CD4-positive, alpha-beta T cell treated with Interleukin-15 for 1 hour (primary cell): ENCODE measurements at regions not wholly inside any gene's neighbourhood (a gene's known extent, or its start where the extent isn't known, plus 50 kb on each side); places are given as distances from the start of the nearest gene placed in this dataset.
"Not testable (repeated sequence)": the region's sequence is repeated elsewhere in the genome, so short reads cannot be mapped to it uniquely, and the experiment has no call there.

Experiments
- DNase-seq: peaks from one replicate; pipeline ENCODE4 v3.0.0-alpha.2; 2020

DNA sequence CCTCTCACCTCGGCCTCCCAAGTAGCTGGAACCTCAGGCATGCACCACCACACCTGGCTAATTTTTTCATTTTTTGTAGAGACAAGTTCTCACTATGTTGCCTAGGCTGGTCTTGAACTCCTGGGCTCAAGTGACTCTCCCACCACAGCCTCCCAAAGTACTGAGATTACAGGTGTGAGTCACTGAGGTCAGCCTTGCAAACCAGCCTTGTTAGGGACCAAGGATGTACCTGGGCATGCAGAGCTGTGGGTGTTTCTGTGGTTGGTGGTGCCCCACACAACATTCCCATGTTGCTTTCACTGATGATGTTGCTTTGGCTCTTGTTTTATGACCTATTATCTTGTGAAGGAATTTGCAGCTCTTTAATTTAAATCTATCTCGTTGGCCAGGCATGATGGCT lies 54.8 kb downstream of the OTUD1 start:
- DNase-seq: no peak

DNA sequence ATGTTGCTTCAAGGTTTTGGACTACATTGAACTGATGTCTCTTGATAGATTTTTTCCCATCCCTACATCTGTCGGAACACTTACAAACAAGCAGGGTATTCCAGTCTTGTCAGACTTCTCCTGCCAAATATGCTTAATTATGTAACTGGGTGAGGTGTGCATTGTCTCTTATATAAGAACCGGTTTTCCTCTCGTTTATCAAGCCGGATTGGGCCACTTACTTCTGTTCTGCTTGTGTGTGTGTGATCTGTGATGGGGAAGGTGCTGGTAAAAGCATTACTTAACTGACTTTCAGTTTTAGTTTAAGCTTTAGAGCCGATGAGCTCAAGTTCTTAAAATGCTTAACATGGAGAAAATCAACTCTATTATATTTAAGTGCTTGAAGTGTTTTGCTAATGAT lies 57.9 kb downstream of the OTUD1 start:
- DNase-seq: no peak

DNA sequence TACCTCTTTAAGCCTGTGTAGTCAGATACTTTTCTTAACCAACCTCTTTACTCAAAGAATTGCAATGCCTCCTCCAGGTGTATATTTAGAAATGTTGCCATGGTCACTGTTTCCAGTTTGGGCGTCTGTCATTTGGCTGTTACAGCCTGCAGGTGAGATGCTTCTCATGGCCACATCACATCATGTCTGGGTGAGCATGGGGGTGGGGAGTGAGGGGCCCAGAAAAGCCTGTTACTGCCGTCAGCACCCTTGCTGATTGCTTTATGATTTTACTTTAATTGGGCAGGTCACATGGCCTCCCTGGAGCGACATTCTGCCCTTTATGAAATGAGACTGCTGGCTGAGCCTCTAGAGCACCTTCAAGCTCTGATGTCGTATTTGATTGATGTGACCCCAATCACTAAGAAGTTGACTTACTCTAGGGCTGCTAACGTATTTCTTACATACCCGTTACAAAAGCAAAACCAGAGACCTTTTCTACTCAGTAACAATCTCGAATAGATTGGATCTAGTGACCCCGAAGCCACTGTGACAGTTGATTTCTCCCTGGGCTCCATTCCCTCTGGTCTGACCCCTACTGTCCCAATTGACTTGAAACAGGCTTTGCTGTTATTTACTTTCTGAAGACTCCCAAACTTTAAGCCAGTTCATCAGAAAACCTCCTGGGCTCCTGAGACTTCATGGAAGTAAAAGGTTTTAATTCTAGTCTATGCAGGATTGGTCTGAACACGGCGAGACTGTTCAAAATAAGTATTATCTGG lies 60.7 kb downstream of the OTUD1 start:
- no peak for DNase-seq

DNA sequence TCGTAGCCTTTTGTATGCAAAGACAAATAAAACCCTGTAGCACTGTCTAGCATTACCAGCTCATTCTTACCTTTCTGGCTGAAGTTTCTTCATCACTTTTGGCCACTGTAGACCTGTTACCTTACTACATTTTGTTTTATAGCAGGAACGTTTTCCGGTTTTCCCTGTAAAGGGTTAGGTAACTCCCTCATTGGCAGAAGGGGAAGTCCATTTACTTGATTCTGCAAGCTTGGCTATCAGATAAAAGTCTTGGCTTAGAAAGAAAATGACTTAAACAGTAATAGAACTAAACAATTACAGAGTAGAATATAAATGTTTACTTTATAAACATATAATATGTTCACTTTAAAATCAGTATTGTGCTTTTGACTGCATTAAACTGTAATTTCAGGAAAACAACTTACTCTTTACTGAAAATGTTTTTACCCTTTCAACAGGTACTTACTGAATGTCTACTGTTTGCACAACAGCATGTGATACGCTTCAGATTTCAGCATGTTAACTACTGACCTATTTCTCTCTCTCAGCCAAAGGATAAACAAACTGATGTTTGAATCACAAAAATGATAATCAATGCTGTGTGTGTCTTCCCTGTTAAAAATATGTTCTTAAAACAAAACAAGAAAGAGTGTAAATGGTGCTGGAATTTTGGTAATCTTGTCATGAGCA lies 67.1 kb downstream of the OTUD1 start:
- DNase-seq: no peak

DNA sequence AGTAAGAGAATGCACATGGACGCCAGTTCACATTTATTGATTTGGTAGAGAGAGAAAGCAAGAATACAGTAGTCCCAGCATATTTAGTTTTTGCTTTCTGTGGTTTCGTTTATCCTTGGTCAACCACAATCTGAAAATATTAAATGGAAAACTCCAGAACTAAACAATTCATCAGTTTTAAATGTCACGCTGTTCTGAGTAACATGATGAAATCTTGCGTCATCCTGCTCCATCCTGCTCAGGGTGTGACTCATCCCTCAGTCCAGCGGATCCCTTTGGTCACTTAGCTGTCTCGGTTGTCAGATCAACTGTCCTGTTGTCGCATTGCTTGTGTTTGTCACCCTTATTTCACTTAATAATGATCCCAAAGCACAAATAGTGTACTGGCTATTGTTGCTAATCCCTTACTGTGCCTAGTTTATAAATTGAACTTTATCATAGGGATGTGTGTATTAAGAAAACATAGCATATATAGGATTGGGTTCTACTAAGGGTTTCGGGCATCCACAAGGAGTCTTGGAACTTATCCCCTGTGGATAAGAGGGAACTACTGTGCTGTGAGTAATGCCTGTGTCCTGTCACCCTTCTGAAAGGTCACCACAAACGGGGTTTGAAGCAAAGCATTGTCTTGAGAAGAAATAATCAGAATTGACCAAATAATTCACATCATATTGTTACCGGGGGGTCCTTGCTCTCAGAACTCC lies 73.6 kb downstream of the OTUD1 start:
- peak; percentile 48 for DNase-seq

DNA sequence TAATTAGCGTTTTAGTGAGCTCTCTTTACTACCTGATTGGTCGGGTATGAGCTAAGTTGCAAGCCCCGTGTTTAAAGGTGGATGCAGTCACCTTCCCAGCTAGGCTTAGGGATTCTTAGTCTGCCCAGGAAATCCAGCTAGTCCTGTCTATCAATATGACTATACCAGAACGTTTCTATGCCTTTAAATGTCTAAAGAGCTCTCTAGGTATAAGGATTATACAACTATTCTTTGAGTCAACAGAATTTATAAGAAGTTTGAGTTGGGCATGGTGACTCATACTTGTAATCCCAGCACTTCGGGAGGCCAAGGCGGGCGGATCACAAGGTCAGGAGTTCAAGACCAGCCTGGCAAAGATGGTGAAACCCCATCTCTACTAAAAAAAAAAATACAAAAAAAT lies 74.7 kb downstream of the OTUD1 start:
- not testable (repeated sequence) for DNase-seq

DNA sequence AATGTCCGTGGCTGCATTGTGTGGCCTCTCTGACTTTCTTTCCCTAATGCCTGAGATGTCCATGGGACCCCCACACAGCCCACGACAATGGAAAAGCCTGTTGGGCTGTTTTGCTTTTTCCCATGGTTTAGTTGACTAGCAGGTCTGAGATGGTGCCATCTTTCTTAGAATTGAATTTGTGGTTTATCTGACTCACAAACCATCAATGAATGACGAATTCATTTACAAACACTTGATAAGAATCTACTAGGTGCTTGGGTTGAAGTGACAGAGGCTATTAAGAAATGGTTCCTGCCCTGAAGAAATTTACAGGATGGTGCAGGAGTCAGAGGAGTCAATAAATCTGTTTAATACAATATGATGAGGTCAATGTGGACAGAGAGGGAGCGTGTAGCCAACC lies 75.4 kb downstream of the OTUD1 start:
- no peak for DNase-seq

DNA sequence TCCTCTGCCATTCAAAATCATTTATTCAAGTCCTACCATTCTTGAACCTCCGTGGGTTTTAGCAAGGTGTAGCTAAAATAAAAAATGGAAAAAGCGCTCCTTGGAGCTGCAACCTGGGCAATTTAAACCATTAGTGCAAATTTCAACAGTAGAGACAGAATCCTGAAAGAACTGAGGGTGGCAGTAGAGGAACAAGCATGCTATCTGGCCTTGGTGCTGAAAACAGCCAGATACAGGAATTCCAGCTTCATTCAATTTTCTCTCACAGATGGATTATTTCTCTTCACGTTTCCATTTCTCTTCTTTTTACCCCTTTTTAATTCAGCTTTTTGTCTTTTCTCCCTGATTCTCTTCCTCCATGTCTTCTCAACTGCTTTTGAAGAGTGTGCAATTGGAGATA lies 77.7 kb downstream of the OTUD1 start:
- DNase-seq: no peak

DNA sequence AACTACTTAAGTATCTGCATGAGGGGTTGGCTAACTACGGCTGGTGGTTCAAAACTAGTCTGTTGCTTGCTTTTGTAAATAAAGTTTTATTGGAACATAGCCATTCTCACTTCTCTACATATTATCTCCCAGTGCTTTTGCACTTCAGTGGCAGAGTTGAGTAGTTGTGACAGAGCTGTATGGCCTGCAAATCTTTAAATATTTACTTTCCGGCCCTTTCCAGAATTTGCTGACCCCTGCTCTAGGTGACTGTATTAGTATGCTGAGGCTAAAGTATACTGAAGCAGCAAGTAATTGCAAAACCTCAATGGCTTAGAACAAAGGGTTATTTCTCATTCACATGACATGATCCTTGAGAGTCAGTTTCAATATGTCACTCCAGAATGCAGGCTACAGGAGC lies 78.3 kb downstream of the OTUD1 start:
- no peak for DNase-seq

DNA sequence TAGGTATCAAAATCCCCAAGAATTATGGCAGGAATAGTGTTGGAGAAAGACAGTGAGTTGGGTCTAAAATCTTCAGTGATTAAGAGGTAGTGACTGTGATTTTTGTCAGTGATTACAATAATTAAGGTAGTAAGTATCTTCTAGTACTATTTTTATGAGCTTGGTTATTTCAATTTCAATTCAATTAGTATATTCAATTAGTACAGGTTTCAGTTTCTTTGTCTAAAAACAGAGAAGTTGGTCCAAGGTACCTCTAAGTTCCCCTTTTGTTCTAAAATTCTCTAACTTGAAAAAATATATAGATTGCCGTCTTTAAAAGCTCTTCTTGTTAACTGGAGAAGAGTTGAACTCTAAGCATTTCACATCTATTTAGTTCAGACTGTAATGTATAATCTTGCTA lies 82.9 kb downstream of the OTUD1 start:
- DNase-seq: no peak

DNA sequence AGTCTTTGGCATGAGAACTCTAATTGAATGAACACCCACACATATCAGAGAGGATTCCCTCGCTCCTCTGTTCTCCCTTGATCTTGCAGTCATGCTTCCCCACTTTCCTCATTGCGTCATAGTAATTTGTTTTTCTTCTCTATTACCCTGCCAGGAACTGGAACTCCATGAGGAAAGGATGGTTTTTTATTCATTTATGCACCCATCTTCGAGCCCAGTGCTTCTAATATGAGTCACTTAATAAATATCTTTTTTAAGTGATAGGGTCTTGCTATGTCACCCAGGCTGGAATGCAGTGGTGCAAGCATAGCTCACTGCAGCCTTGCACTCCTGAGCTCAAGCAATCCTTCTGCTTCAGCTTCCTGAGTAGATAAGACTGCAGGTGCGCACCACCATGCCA lies 83.5 kb downstream of the OTUD1 start:
- no peak for DNase-seq

DNA sequence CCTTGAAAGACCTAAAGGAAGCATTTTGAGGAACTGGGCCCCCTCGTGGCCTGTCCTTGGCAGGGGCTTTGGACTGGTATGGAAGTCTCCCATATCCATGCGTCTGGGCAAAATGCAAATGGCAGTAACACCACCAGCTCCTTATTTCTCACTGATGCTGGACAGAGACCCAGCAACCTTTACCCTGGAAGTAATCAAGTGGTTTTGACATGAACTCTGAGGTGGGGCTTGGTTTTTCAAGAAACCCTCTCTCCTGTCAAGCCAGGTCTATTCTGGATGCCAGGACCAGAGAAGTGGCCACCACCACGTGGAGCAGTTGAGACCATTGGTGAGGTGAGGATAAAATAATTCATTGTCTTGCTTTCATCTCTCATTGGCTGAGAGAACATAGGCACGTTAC lies 84.4 kb downstream of the OTUD1 start:
- no peak for DNase-seq

DNA sequence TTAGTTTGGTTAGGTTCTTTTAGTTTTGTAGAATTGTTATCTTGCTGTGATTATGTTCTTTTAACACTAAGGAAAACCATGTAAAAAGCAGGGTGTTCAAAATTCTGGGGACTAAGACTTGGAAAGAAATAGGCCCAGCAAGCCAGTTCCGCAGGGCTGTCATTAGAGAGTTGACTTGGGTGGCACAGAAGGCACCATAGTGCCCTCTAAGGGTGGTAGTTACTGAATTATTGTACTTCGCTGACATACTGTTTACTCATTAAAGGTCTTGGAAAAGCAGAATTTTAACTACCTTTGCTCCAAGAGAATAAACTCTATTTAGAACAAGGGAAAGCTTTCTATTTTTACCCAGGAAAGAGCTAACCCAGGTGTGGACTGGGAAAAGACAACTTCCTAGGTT lies 86.5 kb downstream of the OTUD1 start:
- no peak for DNase-seq

DNA sequence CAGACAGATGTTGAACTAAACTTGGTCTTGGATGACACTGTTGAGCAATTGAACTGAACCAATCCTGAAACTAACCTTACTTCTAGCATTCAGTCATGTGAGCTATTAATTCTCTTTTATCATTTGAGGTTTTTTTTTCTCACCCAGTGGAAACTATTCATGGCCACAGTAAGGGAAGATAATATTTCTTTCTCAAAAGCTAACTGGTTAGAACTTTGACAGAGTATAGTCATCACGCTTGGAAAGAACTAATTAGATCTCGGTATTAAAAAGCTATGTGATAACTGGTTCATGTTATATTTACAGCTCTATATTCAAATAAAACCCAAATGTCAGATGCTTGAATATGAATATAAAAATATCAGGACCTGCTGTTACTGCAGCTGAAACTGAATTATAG lies 89.5 kb downstream of the OTUD1 start:
- no peak for DNase-seq

DNA sequence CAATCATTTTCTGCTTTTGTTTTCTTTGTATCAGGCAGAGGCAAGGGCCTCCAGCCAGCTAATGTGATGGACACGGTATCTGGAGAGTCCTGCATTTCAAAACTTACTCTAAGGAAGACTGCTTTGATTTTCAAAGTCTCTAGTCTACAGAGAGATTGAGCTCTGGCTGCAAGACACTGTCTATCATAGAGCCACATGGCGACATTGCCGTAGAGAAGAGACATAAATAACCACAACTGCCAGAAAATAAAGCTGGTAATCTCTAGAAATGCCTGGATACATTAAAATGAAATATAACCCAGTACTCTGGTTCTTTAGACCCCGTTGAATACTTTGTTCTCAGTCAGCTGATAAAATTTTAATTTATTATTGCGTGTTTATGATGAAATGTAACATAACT lies 90.8 kb downstream of the OTUD1 start:
- DNase-seq: no peak

DNA sequence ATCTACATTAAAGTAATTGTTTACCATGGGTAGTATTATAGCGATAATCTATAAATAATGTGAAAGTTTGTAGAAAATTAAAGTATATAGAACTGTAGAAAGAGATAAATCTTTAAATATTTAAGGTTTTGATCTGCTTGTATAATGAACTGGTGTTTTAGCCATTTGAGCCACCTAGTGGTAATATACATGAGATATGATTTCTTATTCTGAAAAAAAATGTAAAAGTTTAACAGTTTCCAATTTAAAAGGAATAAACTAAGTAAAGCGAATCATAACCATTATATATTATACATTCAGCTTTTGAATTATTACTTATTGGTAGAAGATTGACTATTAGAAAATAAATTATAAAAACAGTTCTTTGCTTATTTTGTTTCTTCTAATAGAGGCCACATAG lies 91.2 kb downstream of the OTUD1 start:
- no peak for DNase-seq

DNA sequence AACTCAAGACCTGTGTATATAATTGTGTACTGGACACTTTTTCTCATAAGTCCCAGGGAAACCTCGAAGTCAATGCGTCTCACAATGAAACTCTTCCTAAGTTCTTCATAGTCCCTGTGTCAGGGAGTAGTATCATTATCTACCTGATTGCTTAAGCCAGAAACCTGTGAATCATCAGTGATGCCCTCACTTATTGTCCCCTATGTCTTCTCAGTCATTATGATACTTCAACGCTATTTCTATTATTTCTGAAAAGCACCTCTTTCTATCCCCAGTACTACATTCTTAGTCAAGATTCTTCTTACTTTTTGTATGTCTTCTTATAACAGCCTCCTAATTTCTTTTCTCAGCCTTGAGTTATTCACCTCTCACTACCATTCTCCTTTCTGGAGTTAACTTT lies 94.3 kb downstream of the OTUD1 start:
- DNase-seq: no peak

DNA sequence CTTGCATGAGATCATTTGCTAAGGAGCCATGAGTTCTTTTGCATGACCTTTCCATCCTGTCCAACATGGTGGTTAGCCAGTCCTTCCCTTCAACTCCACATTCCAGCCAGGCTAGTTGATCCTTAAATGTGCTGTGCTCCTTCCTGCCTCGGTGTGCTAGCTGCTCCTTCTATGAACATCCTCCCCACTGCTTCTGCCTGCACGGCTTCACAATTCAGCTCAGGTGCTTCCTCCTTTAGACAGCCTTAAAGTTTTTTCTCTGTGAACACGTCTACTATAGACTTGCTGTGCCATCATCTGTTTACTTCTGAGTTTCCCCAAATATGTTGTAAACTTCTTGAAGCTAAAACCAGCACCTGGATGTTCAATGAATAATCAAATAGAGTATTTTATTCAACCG lies 95.5 kb downstream of the OTUD1 start:
- no peak for DNase-seq

DNA sequence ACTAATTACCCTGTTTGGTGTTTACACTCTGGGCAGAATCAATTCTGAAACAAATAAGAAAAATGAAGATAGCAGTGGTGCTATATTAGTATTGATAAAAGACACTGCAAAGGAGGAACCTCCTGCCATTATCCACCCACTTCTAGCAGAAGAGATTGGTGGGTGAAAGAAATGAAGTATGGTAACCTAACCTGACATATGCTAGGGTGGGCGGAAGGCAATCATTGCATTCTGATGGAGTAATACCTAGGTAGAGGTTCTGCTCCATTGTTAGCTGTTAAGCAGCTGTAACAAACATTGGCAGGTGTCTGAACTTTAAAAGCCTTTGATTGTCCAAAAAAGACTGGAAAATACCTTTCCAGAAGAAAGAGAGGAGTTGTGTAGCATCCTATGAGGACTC lies 95.9 kb downstream of the OTUD1 start:
- no peak for DNase-seq

DNA sequence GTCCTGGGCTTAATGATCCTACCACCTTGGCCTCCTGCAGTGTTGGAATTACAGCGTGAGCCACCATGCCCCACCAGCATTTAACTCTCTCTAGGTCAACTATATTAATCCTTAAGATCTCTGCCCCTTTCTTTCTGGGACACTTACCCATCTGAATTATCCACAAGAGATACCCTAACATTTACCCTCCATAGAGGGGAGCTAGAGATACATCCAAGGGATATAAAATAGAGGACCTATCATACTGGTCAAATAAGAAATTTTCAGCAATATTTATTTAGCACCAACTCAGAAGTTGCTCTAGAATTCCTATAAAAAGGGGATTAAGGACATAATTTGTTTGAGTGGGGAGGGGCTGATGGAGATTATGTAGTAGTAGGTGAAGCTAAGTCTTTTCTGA lies 96.5 kb downstream of the OTUD1 start:
- DNase-seq: no peak

DNA sequence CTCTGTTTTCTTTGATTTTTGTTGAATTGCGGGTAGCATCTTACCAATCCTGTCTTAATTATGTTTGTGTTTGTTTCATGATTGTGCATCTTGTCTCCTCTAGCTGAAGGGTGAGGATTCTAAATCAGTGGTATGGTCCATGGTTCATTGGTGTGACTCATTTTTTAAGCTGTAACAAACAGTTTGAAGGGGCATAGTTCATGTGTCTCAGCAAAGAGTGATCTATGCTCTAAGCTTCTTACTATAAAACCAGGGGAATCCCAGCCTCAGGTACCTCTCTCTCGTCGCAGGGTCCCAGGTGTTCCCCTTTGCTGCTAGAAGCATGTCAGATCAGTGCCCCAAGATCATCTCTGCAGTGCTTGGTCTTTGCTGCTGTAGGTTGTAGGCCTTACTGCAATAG lies 100.1 kb downstream of the OTUD1 start:
- DNase-seq: no peak

DNA sequence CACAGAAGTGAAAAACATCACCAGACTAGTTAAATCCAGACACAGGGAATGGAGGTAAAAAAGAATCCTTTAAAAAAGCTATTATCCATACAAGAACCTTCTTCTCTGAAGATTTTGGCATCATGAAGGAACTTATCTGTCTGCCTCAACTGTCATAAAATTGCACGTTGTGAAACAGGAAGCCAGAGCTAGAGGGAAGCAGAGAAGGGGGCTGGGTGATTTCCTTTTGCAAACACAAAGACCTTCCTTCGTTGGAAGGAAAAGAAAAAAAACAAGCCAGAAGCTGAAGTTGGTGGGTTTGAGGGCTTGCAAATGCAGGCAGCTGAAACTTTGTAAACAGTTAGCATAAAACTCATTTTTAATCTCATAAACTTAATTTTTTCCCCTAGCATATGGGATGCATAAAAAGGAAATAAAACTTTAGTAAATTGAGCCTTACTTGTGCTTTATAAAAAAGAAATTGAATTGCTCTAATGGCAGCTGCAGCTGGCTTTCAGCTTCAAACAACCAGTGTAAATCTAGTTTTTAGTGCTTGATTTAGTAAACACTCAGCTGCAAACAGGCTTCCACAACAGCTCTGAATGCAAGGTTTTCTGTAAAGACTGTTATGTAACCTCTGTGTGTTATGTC lies 101.6 kb downstream of the OTUD1 start:
- DNase-seq: no peak

DNA sequence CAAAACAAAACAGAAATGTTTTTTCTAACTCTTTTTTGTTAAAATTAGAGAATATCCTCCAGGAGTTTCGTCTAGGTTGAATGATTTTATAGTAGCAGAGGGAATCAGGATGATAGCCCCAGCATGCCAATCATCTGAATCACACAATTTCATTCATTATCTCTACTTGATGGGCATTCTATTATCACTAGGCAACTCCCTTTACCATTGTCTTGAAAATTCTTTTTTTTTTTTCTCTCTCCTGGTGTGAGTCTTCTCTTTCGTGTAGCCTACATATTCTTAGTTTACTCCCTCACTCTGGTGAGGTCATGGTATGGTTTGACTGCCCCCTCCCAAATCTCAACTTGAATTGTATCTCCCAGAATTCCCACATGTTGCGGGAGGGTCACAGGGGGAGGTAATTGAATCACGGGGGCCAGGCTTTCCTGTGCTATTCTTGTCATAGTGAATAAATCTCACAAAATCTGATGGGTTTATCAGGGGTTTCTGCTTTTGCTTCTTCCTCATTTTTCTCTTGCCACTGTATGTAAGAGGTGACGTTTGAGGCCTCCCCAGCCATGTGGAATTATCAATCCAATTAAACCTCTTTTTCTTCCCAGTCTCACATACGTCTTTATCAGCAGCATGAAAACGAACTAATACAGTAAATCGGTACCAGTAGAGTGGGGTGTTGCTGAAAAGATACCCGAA lies 105.0 kb downstream of the OTUD1 start:
- no peak for DNase-seq
